RKO (cell line): ENCODE measurements at regions not wholly inside any gene's neighbourhood (a gene's known extent, or its start where the extent isn't known, plus 50 kb on each side); places are given as distances from the start of the nearest gene placed in this dataset.

Source experiments
- DNase-seq: peaks from one replicate; pipeline ENCODE4 v3.0.0-alpha.2; 2016; ENCODE audit warnings: low spot score

GRCh38 chr5:125501396-125501795, 755.0 kb upstream of the ZNF608 start:
- no peak for DNase-seq

- DNase-seq: no peak
Observed at GRCh38 chr5:125503946-125504345, 757.5 kb upstream of the ZNF608 start.

GRCh38 chr5:125505115-125505514, 758.7 kb upstream of the ZNF608 start:
- no peak for DNase-seq

- DNase-seq: no peak
Observed at GRCh38 chr5:125506124-125506523, 759.7 kb upstream of the ZNF608 start.

- no peak for DNase-seq
Observed at GRCh38 chr5:125508225-125508624, 761.8 kb upstream of the ZNF608 start.

- DNase-seq: no peak
Observed at GRCh38 chr5:125510651-125511050, 764.2 kb upstream of the ZNF608 start.

GRCh38 chr5:125517973-125518550, 771.6 kb upstream of the ZNF608 start:
- DNase-seq: no peak

- no peak for DNase-seq
Observed at GRCh38 chr5:125521289-125521688, 774.9 kb upstream of the ZNF608 start.

- DNase-seq: no peak
Observed at GRCh38 chr5:125525356-125525755, 778.9 kb upstream of the ZNF608 start.

- no peak for DNase-seq
Observed at GRCh38 chr5:125526966-125527365, 780.5 kb upstream of the ZNF608 start.

- DNase-seq: no peak
Observed at GRCh38 chr5:125528881-125529280, 782.4 kb upstream of the ZNF608 start.

GRCh38 chr5:125530833-125531615, 784.6 kb upstream of the ZNF608 start:
- DNase-seq: no peak

- no peak for DNase-seq
Observed at GRCh38 chr5:125536095-125536494, 789.7 kb upstream of the ZNF608 start.

- no peak for DNase-seq
Observed at GRCh38 chr5:125536582-125536981, 790.1 kb upstream of the ZNF608 start.

- no peak for DNase-seq
Observed at GRCh38 chr5:125537661-125538060, 791.2 kb upstream of the ZNF608 start.

GRCh38 chr5:125538469-125538868, 792.0 kb upstream of the ZNF608 start:
- no peak for DNase-seq

- no peak for DNase-seq
Observed at GRCh38 chr5:125541085-125541484, 794.6 kb upstream of the ZNF608 start.

- DNase-seq: no peak
Observed at GRCh38 chr5:125549322-125549911, 803.0 kb upstream of the ZNF608 start.

- no peak for DNase-seq
Observed at GRCh38 chr5:125550274-125550673, 803.8 kb upstream of the ZNF608 start.

GRCh38 chr5:125551246-125551645, 804.8 kb upstream of the ZNF608 start:
- no peak for DNase-seq

- no peak for DNase-seq
Observed at GRCh38 chr5:125551797-125552196, 805.4 kb upstream of the ZNF608 start.

GRCh38 chr5:125552486-125552885, 806.0 kb upstream of the ZNF608 start:
- no peak for DNase-seq

- no peak for DNase-seq
Observed at GRCh38 chr5:125554355-125554754, 807.9 kb upstream of the ZNF608 start.

- DNase-seq: no peak
Observed at GRCh38 chr5:125555591-125555990, 809.2 kb upstream of the ZNF608 start.
